ENCODE measurements at regions not wholly inside any gene's neighbourhood (a gene's known extent, or its start where the extent isn't known, plus 50 kb on each side); places are given as distances from the start of the nearest gene placed in this dataset.

- TF ChIP-seq EZH2 (IDR thresholded peaks at IDR 0.05; ENCODE audit: borderline replicate concordance, low read depth, low read length, poor library complexity, severe bottlenecking), result no peak
- no peak for TF ChIP-seq CTCF (conservative IDR thresholded peaks at IDR 0.05; ENCODE audit: low read depth, low read length)
- H3K4me1 ChIP-seq (ENCODE audit: insufficient read depth, low read length, poor library complexity, severe bottlenecking), result no peaks in the 10 kb centered on the region
- intact Hi-C loops (cut with micrococcal nuclease; ENCODE audit: unreplicated experiment), result loop anchor here (5.0 kb wide), 1 partner anchor 227 kb away; the partner anchor contains the start of gene SFRP2
- ChIA-PET CTCF (interaction anchor here (0.6 kb wide), 1 partner anchor 229 kb away, joined by 6 read pairs; no protein-coding TSS in a partner anchor), POLR2A (ENCODE audit: low non-redundant PET) (no interaction called here)
- no peaks in the 10 kb centered on the region for H3K27me3 ChIP-seq (replicated peaks; ENCODE audit: insufficient read depth, low read depth, low read length, poor library complexity)
- no peaks in the 10 kb centered on the region for H3K9me3 ChIP-seq (ENCODE audit: low read depth, low read length, poor library complexity, severe bottlenecking)
- H3K27ac ChIP-seq (ENCODE audit: low read depth, low read length, poor library complexity, severe bottlenecking), result no peak overlapping the region
- BruUV-seq (replicated peaks), result no TSS peak
- no peaks in the 10 kb centered on the region for H3K36me3 ChIP-seq (ENCODE audit: insufficient read depth, low read length, poor library complexity, severe bottlenecking)
- no peak for DNase-seq (ENCODE audit: low spot score)
- no peak overlapping the region for H3K4me3 ChIP-seq (ENCODE audit: low read depth, low read length, poor library complexity, severe bottlenecking)
Measured at GRCh38 chr4:154014407-154015321, 225.8 kb upstream of the SFRP2 start.

GRCh38 chr4:154013576-154013975, 224.7 kb upstream of the SFRP2 start:
- BruUV-seq (replicated peaks), result no TSS peak
- Histone ChIP-seq H3K4me1 (ENCODE audit: insufficient read depth, low read length, poor library complexity, severe bottlenecking) (no peaks in the 10 kb centered on the region), H3K36me3 (ENCODE audit: insufficient read depth, low read length, poor library complexity, severe bottlenecking) (no peaks in the 10 kb centered on the region), H3K27me3 (replicated peaks; ENCODE audit: insufficient read depth, low read depth, low read length, poor library complexity) (no peaks in the 10 kb centered on the region), H3K27ac (ENCODE audit: low read depth, low read length, poor library complexity, severe bottlenecking) (no peak overlapping the region), H3K9me3 (ENCODE audit: low read depth, low read length, poor library complexity, severe bottlenecking) (no peaks in the 10 kb centered on the region), H3K4me3 (ENCODE audit: low read depth, low read length, poor library complexity, severe bottlenecking) (no peak overlapping the region)
- CTCF ChIA-PET, result no interaction called here
- no peak for TF ChIP-seq EZH2 (IDR thresholded peaks at IDR 0.05; ENCODE audit: borderline replicate concordance, low read depth, low read length, poor library complexity, severe bottlenecking)
- no peak for TF ChIP-seq CTCF (conservative IDR thresholded peaks at IDR 0.05; ENCODE audit: low read depth, low read length)
- intact Hi-C loops (cut with micrococcal nuclease; ENCODE audit: unreplicated experiment), result no loop called here
- POLR2A ChIA-PET (ENCODE audit: low non-redundant PET), result no interaction called here
- DNase-seq (ENCODE audit: low spot score), result no peak

- DNase-seq (ENCODE audit: low spot score), result no peak
- Histone ChIP-seq H3K4me1 (ENCODE audit: insufficient read depth, low read length, poor library complexity, severe bottlenecking) (no peaks in the 10 kb centered on the region), H3K36me3 (ENCODE audit: insufficient read depth, low read length, poor library complexity, severe bottlenecking) (no peaks in the 10 kb centered on the region), H3K27me3 (replicated peaks; ENCODE audit: insufficient read depth, low read depth, low read length, poor library complexity) (no peaks in the 10 kb centered on the region), H3K4me3 (ENCODE audit: low read depth, low read length, poor library complexity, severe bottlenecking) (no peak overlapping the region), H3K9me3 (ENCODE audit: low read depth, low read length, poor library complexity, severe bottlenecking) (no peaks in the 10 kb centered on the region), H3K27ac (ENCODE audit: low read depth, low read length, poor library complexity, severe bottlenecking) (no peak overlapping the region)
- BruUV-seq (replicated peaks), result no TSS peak
- CTCF ChIA-PET, result no interaction called here
- intact Hi-C loops (cut with micrococcal nuclease; ENCODE audit: unreplicated experiment), result no loop called here
- TF ChIP-seq CTCF (conservative IDR thresholded peaks at IDR 0.05; ENCODE audit: low read depth, low read length), result no peak
- no peak for TF ChIP-seq EZH2 (IDR thresholded peaks at IDR 0.05; ENCODE audit: borderline replicate concordance, low read depth, low read length, poor library complexity, severe bottlenecking)
- POLR2A ChIA-PET (ENCODE audit: low non-redundant PET), result no interaction called here
Measured at GRCh38 chr4:154010371-154010770, 221.5 kb upstream of the SFRP2 start.
